Astrocyte of the cerebellum (primary cell): ENCODE measurements at regions not wholly inside any gene's neighbourhood (a gene's known extent, or its start where the extent isn't known, plus 50 kb on each side); places are given as distances from the start of the nearest gene placed in this dataset.

ENCODE experiments used
- DNase-seq: peaks from one replicate; pipeline ENCODE4 v3.0.0-alpha.2; 2011; ENCODE audit warnings: low read depth
- H3K4me3 ChIP-seq: 2 replicates; pipeline ENCODE4 v1.5.1; 2011; ENCODE audit warnings: mild to moderate bottlenecking, low read depth, low read length, moderate library complexity
- in situ Hi-C: cut with HindIII; loops from 2 replicates; pipeline ENCODE4 v1.10.0; 2017; ENCODE audit warnings: low sequenced_read_pairs
- TF ChIP-seq, protein P1 (sequence below): IDR thresholded peaks from 2 replicates; pipeline ENCODE4 v1.5.1; 2012; ENCODE audit warnings: low read length, low read depth, moderate library complexity, mild to moderate bottlenecking; ENCODE audit errors: missing control alignments

DNA sequence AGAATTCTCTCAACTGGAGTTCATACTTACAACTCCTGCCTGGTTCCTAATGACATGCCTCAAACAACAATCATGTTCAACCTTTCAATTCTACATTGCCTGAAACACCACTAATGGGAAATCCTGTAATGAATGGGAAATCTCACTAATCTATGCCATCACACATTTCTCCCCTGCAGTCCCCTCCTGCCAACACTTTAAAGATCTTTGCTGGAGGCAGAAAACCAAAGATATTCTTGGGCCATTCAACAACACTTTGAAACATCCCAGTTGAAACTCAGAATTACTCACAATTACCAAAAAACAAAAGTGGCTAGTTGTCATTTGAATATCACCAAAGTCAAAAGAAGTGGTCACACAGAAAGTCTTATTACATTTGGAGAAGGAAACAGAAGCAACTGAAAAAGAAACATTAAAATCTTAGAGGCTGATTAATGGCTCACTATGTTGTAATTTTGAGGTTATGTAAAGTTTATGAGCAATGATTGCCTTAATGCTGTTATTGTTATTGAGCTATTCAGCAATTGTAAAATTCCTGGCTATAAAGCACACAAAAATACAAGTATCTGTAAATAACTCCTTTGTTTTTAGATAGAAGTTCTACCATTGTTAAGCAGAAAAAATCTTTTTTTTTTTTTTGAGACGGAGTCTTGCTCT is 313.4 kb upstream of the SLC30A5 start:
- TF ChIP-seq, protein P1, sequence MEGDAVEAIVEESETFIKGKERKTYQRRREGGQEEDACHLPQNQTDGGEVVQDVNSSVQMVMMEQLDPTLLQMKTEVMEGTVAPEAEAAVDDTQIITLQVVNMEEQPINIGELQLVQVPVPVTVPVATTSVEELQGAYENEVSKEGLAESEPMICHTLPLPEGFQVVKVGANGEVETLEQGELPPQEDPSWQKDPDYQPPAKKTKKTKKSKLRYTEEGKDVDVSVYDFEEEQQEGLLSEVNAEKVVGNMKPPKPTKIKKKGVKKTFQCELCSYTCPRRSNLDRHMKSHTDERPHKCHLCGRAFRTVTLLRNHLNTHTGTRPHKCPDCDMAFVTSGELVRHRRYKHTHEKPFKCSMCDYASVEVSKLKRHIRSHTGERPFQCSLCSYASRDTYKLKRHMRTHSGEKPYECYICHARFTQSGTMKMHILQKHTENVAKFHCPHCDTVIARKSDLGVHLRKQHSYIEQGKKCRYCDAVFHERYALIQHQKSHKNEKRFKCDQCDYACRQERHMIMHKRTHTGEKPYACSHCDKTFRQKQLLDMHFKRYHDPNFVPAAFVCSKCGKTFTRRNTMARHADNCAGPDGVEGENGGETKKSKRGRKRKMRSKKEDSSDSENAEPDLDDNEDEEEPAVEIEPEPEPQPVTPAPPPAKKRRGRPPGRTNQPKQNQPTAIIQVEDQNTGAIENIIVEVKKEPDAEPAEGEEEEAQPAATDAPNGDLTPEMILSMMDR, result no peak
- in situ Hi-C loops, result no loop called here
- DNase-seq, result no peak
- no peak overlapping the region for H3K4me3 ChIP-seq

DNA sequence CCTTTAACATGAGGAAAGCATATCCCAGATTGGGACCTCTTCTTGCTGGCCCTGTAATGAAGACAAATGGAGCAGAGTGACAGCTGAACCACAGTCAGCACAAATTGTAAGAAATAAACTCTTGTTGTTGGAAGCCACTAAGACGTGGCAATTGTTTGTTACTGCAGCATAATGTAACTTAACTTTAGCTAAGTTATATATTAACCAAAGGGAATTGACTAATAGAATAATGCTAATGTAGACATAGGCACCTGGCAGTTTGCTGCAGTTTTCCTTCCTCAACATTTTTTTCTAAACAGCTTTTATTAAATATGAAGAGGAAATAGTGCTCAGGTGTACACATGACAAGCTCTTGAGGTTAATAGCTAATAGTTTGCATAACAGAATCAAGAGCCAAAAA is 300.7 kb upstream of the SLC30A5 start:
- DNase-seq, result no peak
- no peak overlapping the region for H3K4me3 ChIP-seq
- in situ Hi-C loops, result no loop called here
- TF ChIP-seq, protein P1, result no peak

DNA sequence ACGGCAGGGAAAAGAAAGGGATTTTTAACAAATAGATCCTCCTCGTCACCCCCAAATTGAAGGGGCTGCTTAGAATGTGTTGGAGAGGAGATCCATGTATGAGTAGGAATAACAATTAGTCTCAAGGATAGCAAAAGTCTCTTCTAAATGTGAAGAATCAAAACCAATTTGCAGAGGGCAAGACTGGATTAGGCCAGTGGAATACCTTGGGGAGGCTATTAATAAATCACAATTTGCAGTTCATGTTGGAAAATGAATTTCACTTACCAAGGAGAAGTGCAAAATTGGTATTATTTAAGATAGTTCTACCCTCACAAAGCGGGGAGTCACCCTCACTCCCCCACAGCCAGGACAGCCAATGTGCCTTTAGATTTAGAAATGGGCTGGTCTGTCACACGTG is 299.8 kb upstream of the SLC30A5 start:
- no peak for DNase-seq
- TF ChIP-seq, protein P1, result no peak
- H3K4me3 ChIP-seq, result no peak overlapping the region
- in situ Hi-C loops, result no loop called here

DNA sequence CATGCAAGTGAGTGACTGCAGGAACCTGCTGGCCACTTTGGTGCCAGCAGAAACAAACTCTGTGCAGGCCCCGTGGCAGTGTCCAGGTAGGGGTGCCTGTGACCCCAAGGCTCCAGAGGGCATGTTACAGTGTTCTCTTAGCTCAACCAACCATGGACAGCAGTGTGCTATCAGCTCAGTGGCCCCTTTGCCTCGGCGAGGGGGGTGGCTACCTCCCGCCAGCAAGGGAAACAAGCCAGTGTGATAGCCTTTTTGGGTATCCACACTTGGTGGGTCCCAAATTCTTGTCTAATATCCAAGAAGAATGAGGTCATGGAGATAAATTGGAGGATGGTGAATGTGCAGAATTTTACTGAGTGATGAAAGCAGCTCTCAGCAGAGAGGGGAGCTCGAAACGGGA is 298.6 kb upstream of the SLC30A5 start:
- in situ Hi-C loops, result no loop called here
- no peak overlapping the region for H3K4me3 ChIP-seq
- no peak for DNase-seq
- TF ChIP-seq, protein P1, result no peak

DNA sequence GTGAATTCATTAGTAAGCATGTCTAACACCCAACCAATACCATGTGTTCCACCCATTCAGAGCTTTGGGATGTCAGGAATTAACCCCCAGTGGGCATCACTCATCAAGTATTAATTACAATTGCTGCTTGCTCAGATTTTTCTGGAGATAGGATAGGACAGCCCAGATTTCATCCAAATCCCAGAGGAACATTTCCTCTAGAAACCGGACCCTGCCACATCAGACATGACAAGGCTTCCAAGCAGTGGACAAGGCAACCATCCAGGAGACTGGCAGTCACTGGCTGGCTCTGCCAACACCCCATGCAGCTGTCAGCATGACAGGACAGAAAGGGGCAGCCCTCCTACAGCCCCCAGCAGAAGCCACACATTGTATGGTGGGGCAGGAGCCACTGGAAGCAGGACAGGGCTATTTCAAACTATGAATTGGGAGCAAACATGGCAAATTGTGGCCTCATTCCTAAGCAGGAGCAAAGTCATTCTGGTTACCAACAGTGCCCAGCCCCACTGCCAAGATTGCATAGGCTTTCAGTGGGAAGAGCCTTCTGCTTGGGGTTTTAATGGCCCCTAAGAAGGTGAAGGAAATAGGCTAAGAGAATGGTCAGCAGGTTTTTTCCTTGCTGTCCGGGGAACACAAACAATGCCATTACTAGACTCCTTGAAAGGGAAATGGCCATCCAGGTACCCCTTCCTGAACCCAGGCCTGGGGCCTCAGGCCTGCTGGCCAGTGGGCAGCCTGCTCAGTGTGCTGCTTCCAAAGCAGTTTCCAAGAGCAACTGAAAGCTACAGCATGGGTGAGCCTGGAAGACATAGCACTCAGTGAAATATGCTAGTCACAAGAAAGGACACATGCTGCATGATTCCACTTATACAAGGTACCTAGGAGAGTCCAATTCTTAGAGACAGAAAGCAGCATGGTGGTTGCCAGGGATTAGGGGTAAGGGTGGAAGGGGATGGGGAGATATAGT is 294.7 kb upstream of the SLC30A5 start:
- in situ Hi-C loops, result no loop called here
- H3K4me3 ChIP-seq, result no peak overlapping the region
- no peak for DNase-seq
- TF ChIP-seq, protein P1, result no peak

DNA sequence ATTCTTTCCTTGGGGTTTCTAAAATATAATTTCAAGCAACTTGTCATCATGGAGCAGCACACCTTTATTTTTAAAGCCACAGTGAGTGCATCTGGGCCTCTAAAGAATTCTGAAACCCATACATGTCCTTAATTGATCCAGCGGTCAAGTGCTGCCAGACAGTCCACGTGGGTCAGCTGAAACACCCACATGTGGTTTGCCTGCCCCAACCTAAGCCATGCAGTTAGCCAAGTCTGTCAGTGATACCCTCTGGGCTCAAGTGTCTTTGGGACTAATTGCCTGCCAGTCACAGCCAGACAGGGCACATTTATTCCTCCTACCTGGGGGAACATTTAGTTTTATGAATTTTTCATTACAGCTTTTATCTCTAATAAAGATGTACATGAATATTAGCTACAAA is 291.4 kb upstream of the SLC30A5 start:
- DNase-seq, result no peak
- TF ChIP-seq, protein P1, result no peak
- in situ Hi-C loops, result no loop called here

More for the DNA sequence above, 291.4 kb upstream of the SLC30A5 start:
- H3K4me3 ChIP-seq, result no peak overlapping the region
